HepG2 (cell line): ENCODE measurements at regions not wholly inside any gene's neighbourhood (a gene's known extent, or its start where the extent isn't known, plus 50 kb on each side); places are given as distances from the start of the nearest gene placed in this dataset.

Experiments
- ATF2 ChIP-seq: sonication (generic); formaldehyde crosslinking; IDR thresholded peaks from 2 replicates; pipeline ENCODE4 v1.4.0; 2020; ENCODE audit warnings: missing genetic modification reagents
- CTCF ChIP-seq: sonication (generic); formaldehyde crosslinking; IDR thresholded peaks from 2 replicates; pipeline ENCODE4 v1.5.0; 2020; ENCODE audit warnings: mild to moderate bottlenecking, missing genetic modification reagents, moderate library complexity
- EZH2 ChIP-seq: conservative IDR thresholded peaks from 2 replicates; pipeline ENCODE4 v1.6.1; 2012; ENCODE audit warnings: mild to moderate bottlenecking, low read depth, low read length, moderate library complexity
- MED13 ChIP-seq: sonication (generic); formaldehyde crosslinking; IDR thresholded peaks from 2 replicates; pipeline ENCODE4 v1.5.0; 2020; ENCODE audit warnings: missing genetic modification reagents
- NCOA1 ChIP-seq: sonication (generic); formaldehyde crosslinking; IDR thresholded peaks from 2 replicates; pipeline ENCODE4 v1.9.0; 2021; ENCODE audit warnings: missing genetic modification reagents
- POLR2AphosphoS5 ChIP-seq: IDR thresholded peaks from 2 replicates; pipeline ENCODE4 v1.6.1; 2012; ENCODE audit warnings: low read depth, low read length
- RAD21 ChIP-seq: fragments of 450-650 bp; formaldehyde crosslinking; IDR thresholded peaks from 2 replicates; pipeline ENCODE4 v1.5.0; 2020; ENCODE audit warnings: mild to moderate bottlenecking
- SMAD3 ChIP-seq: sonication (generic); formaldehyde crosslinking; IDR thresholded peaks from 2 replicates; pipeline ENCODE4 v1.4.0; 2020; ENCODE audit warnings: missing genetic modification reagents
- TAF1 ChIP-seq: sonication (generic); formaldehyde crosslinking; IDR thresholded peaks from 2 replicates; pipeline ENCODE4 v1.4.0; 2020; ENCODE audit warnings: missing genetic modification reagents
- TF ChIP-seq, protein P1 (sequence below): sonication (generic); formaldehyde crosslinking; IDR thresholded peaks from 2 replicates; pipeline ENCODE4 v1.4.0; 2020; ENCODE audit warnings: mild to moderate bottlenecking, missing genetic modification reagents
- TF ChIP-seq, protein P2 (sequence below): sonication (generic); formaldehyde crosslinking; IDR thresholded peaks from 2 replicates; pipeline ENCODE4 v1.5.0; 2020; ENCODE audit warnings: missing genetic modification reagents

- TF ChIP-seq EZH2 (no peak), SMAD3 (CRISPR knock-in tag) (no peak), NCOA1 (CRISPR knock-in tag) (no peak), POLR2AphosphoS5 (no peak), TAF1 (CRISPR knock-in tag) (no peak), RAD21 (CRISPR knock-in tag) (no peak), ATF2 (CRISPR knock-in tag) (no peak), CTCF (CRISPR knock-in tag) (no peak), MED13 (no peak)
- TF ChIP-seq, protein P1, sequence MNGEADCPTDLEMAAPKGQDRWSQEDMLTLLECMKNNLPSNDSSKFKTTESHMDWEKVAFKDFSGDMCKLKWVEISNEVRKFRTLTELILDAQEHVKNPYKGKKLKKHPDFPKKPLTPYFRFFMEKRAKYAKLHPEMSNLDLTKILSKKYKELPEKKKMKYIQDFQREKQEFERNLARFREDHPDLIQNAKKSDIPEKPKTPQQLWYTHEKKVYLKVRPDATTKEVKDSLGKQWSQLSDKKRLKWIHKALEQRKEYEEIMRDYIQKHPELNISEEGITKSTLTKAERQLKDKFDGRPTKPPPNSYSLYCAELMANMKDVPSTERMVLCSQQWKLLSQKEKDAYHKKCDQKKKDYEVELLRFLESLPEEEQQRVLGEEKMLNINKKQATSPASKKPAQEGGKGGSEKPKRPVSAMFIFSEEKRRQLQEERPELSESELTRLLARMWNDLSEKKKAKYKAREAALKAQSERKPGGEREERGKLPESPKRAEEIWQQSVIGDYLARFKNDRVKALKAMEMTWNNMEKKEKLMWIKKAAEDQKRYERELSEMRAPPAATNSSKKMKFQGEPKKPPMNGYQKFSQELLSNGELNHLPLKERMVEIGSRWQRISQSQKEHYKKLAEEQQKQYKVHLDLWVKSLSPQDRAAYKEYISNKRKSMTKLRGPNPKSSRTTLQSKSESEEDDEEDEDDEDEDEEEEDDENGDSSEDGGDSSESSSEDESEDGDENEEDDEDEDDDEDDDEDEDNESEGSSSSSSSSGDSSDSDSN: no peak
- TF ChIP-seq, protein P2, sequence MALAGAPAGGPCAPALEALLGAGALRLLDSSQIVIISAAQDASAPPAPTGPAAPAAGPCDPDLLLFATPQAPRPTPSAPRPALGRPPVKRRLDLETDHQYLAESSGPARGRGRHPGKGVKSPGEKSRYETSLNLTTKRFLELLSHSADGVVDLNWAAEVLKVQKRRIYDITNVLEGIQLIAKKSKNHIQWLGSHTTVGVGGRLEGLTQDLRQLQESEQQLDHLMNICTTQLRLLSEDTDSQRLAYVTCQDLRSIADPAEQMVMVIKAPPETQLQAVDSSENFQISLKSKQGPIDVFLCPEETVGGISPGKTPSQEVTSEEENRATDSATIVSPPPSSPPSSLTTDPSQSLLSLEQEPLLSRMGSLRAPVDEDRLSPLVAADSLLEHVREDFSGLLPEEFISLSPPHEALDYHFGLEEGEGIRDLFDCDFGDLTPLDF: no peak
These were observed 220.5 kb downstream of the BAMBI start for GRCh38 chr10:28897617-28898464.
